Activated effector memory CD4-positive, alpha-beta T cell treated with anti-CD3 and anti-CD28 coated beads, Interleukin-2, amount 50 U/mL, for 16 hours (primary cell): ENCODE measurements at regions not wholly inside any gene's neighbourhood (a gene's known extent, or its start where the extent isn't known, plus 50 kb on each side); places are given as distances from the start of the nearest gene placed in this dataset.

Experiments
- DNase-seq: peaks from one replicate; pipeline ENCODE4 v3.0.0-alpha.2; 2020

DNA sequence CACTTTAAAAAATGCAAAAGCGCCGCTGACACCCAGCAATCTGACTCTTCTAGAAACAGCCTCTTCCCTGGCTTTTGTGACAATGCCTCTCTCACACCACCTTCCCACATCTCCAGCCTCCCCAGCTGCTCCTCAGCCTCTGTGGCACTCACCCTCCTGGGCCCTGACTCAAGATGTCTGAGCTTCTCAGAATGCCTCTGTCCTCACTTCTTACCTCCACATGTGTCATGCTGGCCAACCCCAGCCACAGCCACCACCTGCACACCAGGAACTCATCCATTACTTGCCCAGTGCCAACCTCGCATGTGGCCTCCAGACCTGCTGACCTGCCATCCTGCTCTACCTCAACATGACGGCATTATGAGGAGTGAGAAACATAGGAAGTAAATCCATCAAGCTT, 249.8 kb upstream of the RAB6C start:
- DNase-seq = no peak

DNA sequence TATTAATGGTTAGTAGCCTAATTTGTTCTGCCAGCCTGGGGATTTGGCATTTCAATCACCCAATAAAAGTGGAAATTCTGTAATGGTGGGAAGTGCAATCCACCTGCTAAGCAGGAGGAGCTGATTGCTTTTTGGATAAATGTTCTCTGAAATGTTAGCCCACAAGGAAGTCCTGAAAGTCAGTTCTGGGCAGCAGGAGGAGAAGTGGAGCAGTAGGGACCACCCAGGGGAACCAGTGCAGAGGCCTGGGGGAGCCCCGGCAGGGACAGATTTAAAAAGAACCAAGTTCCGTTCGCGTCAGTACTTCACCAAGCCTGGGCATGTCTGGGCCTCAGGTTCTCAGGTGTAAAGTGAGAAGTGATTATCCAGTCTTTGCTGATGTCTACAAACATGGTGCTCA, 248.5 kb upstream of the RAB6C start:
- DNase-seq = no peak

DNA sequence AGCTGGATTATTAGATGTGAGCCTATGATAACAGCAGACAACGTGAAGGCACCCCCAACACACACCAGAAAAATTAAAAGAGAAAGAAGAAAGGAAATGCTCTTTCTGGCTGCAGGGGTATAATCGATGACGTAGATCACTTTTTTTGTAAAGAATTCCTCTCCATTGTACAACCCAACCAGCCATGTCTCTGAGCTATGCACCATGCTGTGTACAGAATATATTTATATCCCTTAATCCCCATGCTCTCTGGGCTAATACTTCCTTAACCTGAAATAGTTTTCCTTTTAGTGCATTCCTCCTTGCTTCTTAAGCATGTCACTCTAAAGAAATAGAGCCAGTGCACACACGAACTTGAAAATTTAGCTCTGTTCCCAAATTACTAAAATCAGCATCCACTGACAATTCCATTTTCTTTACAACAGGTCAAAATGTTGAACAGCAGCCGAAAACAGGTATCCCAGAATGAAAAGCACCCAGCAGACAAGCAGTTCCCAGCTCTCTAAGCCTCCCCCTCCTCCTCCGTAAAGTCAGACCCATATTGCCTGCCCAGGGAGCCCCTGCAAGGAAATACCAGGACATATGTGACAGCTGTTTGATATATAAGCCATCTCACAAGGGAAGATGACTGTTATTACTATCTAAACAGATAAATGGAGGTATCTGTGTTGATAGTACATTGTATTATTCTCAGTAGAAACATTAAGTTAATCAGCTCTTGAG, 247.4 kb upstream of the RAB6C start:
- DNase-seq = no peak

DNA sequence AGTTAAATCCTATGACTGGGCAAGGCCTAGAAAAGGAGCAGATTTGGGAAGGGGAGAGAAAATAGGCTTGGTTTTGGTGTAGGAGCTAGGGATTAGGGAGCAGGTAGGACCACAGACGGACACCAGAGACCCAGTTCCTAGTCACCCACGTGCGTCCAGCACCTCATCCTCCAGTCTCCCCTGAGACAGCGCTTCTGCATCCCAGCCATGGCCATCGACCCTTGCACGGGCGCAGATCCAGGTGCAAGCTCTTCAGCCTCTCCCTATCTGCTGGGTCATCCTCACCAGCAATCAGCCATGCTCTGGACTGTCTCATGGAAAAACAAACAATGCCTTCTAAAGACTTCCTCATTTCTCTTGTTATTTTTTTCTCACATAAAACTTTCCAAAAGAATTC, 246.8 kb upstream of the RAB6C start:
- DNase-seq = no peak

DNA sequence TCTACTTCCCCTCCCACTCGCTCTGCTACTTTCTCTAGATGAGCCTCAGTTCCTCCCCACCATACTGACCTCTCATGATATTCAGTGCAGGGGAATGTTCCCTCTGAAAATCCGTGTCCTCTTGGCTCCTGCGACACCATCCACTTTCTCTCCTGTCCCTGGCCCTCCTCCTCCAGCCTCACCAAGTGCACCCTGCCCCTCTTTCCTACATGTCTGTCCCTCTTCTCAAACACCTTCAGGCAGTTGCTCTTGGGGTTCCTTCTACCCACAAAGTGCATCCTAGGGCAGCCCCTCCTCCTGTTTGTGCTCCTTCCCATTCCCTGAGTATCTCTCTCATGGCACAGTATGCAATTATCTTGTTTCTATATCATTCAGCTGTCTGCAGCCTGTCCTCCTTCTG, 246.4 kb upstream of the RAB6C start:
- DNase-seq = no peak

DNA sequence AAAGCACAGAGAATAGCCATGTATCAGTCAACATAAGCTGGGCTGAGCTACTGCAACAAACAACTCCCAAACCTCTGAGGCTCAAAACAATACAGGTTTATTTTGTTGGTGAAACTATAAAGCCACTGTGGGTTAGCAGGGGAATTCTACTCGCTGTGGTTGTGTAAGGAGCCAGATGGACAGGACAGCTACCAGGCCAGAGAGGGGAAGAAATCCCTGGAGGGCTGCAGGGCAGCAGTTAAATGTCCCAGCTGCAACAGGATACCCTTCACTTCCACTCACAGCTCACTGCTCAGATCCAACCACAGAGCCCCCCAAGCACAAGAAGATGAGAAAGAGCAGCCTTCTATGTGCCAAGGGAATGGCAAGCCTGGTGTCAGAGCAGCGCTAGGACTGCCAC, 245.9 kb upstream of the RAB6C start:
- DNase-seq = no peak

DNA sequence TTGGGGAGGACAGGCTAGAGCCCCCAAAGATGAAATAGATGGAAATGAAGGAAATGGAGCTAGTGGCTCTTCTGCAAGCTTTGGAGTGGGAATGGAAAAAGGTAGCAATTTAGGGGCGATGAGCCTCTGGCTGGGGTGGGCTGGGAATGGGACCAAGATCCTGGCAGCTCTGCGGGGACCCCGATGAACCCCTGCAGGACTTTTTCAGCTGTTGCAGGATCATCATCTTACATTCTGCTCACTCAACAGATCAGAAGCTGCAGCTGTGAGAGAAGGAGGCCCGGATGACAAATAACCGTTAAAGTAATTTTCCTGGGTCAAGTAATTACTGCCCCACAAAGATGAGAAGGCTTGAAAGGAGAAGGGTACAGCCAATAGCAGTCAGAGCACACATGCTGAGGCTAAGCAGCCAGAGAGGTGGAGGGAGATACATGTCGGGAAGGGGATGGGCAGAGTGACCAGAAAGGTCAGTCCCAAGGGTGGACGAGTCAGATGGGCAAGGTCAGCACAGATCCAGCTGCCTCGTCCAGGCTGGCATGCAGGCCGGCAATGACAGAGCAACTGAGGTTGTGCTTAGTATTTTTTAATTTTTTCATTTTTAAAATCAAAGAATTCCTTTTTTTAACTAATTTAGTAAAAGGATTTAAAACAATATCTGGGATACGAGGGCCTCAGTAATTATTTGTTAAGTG, 245.0 kb upstream of the RAB6C start:
- DNase-seq = no peak

DNA sequence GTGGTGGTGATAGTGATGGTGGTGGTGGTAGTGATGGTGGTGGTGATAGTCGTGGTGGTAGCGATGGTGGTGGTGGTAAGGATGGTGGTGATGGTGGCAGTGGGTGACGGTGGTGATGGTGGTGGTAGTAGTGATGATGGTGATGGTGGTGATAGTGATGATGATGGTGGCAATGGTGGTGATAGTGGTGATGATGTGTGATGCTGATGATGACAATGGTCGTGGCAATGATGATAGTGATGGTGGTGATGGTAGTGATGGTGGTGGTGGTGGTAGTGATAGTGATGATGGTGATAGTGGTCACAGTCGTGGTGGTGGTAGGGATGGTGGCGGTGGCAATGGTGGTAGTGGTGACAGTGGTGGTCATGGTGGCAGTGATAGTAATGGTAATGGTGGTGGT, 243.9 kb upstream of the RAB6C start:
- DNase-seq = no peak

DNA sequence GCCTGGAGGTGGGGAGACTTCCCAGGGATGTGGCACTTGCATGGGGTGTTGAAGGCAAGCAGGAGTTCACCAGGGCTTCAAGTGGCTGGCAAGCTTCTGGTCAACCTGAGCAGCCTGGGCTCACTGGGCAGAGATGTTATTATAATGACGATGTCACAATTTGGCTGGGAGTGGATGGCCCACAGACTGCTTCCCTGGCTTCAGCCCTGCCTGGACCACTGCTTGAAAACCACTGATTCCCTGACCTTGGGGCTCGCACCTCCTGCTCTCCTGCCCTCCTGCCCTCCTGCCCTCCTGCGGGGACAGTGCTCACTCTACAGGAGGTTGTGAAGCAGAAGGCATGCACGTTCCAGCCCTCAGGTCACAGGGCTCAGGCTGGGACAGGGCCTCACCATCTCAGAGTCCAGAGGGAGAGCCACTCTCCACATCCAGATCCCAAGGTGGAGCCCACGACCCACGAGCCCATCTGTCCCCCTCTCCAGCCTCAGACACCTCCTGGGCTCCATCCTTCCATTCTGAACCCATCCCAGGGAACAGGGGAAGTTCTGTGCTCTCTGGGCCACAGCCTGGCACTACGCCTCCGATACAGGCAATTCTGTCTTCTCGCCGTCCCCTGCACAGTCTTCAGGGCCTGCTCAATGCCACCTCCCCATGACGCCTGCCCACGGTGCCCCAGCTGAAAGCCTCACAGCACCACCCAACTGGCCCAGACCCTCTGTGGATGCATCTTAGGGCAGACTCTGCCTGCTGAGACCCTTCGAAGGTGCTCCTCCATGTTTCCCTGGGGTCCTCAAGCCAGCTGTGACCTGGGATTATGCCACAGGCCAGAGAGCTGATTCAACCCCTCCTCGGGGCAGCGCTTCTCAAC, 241.6 kb upstream of the RAB6C start:
- DNase-seq = no peak

DNA sequence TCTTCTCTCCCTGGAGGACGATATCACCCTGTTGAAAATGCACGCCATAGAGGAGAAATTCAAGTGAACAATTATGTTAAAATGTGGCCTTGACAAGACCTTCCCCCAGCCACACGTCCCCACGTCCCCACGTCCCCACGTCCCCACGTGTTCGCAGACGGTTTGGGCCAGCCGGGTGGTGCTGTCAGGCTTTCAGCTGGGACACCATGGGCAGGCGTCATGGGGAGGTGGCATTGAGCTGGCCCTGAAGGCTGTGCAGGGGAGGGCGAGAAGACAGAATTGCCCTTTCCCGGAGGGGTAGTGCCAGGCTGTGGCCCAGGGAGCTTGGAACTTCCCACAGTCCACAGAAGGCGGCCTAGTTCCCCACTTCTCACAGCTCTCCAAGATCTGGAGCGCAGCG, 240.7 kb upstream of the RAB6C start:
- DNase-seq = no peak

DNA sequence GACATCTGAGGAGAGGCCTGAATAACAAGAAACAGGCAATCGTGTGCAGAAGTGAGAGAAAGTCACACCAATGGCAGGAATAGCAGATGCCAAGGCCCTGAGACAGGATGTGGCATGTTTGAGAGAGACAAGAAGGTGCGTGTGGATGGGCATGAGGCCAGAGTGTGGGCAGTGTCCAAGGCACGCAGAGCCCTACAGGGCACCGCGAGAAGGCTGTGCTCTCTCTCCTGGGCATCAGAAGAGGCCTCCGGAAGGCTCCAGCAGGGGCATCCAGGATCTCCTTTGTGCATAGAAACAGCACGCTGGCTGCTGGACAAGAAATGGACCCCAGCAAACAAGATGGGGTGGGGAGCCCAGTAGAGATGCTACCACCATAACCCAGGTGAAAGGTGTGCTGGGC, 239.0 kb upstream of the RAB6C start:
- DNase-seq = no peak

DNA sequence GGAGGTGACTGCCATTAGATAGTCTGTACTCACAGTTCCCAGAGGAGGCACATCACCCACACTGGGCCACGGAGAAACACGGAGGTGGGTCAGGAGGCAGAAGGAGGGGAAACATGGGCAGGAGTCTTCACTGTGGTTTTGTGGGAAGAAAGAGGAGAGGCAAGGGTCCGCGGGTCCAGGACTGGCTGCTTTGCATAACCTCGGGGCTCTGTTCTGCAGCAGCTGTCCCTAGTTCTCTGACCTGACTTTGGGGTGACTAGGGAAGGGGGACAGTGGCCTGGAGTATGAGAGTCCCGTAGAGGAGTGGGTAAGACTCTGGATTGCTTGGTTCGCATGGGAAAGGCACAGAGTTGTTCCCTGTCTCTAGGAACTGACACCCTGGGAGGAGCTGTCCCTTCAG, 238.3 kb upstream of the RAB6C start:
- DNase-seq = no peak

DNA sequence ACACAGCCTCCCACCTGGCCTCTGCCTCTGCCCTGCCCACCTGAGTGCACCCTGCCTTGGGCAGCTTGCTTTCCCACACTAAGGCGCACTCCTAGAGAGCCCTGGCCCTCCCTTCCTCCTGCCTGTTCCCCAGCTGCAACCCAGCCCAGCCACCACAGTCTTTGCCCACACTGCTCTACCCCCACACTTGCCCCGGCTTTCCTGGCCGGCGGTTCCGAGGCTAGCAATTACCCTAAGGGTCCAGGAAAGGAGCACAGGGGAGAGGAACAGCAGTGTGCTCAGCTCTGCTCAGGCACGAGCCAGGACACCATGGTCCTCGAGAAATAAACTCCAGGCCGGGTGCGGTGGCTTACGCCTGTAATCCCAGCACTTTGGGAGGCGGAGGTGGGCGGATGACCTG, 237.8 kb upstream of the RAB6C start:
- DNase-seq = no peak

DNA sequence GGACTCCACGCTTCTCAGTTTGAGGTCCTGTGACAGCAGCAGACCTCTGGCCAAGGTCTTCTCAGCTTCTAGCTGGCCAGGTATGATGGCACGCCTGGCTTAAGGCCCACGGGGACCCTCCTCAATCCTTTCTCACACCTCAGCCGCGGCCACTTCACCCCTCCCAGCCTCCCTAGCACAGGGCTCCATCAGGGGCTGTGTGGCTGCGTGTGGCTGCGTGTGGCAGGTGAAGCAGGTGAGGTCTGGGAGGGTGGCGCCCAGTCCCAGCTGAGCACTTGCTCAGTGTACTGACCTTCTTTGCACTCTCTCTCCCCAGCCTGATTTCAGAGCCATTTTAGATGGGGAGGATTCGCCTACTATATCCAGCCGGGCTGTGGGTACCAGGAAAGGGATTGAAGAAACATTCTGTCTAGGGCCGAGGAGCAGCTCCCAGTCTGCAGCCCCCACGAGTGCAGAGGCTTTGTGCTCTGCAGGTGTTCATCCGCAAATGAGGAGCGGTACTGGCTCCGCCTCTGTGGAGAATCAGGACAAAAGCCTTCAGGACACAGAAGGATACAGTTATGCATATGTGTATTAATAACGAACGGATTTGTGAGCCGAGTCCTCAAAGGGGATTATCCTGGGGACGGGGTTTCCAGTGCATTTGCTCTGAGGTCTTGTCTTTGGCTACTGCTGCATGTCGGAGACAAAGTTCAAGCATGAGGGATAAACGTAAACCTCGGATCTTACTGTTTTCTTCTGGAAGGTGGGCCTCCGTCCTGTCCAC, 236.9 kb upstream of the RAB6C start:
- no peak for DNase-seq

DNA sequence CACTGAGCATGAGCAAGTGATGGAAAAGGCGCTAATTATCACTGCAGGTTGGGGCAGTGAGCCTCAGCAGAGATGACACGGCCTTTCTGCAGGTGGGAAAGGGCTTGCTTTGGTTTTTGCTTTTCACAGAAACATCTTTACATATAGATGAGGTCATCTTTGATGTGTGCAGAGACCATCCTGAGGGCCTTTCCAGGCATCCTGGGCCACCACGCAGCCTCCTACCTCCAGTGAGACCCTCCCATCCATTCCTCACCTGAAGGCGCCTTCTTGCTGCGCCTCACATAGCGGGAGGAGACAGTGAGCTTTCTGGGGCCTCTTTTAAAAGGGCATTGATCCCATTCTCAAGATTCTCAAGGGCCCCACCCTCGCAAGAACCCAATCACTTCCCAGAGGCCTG, 235.3 kb upstream of the RAB6C start:
- DNase-seq = no peak

DNA sequence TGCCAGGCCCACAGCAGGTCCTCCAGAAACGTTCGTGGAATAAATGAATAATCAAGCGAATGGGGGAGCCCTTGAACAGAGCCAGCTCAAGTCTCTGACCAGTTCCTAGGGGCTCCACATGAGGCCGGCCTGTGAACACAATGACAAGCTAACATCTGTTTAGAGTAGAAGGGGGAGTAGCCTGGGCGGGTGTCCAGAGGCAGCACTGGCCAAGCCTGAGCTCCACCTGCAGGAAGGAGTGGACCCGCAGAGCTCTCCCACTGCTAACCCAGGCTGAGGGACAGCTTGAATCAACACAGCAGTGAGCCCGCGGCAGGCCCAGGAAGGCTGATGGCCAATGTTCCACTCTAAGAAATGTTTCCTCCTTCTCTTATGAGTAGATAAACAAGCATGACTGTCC, 234.8 kb upstream of the RAB6C start:
- no peak for DNase-seq

DNA sequence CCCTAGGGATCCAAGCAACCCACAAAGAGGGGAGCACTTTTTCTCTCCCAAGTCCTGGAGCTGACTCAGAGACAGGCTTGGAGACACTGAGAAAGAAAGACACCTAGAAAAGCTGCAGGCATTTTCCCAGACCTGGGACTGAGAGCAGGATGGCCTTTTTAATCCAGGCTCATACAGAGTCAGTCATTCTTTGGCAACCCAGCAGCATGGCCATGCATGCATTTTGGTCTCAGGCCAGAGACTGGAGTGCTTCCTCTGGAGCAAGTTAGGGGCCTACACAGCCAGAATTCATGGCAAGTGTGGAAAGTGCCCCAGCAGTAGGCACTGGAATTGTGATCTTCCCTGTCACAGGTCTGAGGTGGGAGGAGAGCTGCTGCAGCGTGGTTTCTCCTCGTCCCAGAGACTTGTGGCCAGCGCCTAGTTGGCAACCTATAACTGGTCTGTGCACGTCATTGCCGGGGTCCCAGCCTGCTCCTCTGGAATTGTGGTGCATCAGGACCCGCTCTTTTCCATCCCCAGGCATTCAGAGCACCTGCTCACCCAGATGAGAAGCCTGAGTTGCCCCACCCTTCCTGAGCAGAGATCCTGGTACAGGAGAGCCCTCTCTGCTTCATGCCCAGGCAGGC, 231.9 kb upstream of the RAB6C start:
- DNase-seq = no peak

DNA sequence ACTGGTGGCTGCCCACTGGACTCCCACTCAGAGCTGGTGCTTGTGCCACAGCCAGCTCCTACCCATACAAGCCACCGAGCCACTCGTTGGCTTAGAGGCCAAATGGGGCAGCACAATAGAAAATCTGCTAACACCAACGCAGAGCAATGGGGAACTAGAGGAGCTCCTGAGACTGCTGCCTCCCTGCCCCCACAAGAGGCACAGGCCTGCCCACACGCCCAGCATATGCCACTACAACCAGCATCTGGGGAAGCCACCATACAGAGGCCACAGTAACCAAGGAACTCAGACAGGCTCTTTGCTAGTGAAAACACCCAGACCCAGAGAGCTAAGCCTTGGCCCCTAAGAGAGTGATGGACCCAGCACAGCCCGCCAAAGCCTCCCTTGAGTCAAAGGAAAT, 231.2 kb upstream of the RAB6C start:
- DNase-seq = no peak

DNA sequence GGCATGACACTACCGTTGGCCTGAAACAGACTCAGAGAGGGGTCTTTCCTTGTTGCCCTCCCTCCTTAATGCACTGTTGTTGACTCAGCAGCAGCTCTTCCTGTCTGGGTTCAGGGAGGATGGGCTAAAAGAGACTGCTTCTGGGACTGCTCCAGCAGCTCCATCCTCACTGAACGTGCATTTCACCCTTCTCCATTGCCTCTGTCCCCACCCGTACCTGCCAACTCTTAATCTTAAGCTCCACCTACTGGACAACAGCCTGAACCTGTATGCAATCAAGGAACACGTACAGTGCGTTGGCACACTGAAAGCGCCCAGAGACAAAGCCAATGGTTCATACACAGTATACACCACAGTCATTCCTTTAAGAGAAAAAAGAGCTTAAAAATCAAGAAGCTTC, 230.8 kb upstream of the RAB6C start:
- no peak for DNase-seq

DNA sequence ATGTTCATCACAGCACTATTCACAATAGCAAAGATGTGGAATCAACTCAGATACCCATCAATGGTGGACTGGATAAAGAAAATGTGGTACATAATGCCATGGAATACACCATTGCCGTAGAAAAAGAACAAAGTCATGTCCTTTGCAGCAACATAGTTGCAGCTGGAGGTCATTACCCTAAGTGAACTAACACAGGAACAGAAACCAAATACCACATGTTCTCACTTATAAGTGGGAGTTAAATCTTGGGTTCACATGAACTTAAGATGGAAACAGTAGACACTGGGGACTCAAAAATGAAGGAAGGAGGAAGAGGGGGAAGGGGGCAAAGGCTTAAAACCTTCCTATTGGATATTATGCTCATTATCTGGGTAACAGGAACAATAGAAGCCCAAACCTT, 228.1 kb upstream of the RAB6C start:
- no peak for DNase-seq

DNA sequence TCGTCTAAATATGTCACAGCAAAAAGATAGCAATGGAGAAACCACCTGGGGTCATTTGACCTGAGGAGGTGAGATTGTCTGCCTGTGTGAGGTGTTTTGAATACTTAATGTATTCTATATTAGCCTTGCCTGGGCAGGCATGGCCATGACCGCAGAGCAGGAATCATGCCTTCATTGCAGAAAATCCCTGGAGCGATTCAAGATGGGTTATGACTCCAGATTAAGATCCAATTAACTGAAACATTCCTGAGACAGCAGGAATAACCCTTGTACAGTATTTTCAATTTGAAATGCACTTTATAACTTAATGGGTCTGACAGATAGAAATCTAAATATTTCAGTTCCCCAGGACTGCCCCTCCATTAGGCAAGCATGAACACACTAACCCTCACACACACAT, 227.3 kb upstream of the RAB6C start:
- no peak for DNase-seq

DNA sequence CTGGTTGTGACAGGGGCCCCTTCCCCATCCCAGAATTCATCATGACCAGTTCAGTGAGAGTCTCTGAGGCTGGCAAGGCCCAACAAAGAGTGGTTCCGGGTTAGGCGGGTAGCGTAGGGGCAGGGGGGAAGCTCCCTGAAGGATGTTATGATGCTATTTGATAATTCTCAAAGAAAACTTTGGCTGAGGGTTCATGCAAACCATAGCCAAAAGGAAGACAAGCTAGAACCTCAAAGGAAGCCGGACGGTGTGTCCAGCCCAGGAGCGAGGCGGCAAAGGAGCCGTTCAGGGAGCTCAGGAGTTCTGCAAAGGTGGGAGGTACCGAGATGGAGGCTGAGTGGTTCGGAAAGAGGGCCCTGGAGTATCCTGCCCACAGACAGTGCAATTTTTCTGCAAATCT, 226.8 kb upstream of the RAB6C start:
- DNase-seq = no peak

DNA sequence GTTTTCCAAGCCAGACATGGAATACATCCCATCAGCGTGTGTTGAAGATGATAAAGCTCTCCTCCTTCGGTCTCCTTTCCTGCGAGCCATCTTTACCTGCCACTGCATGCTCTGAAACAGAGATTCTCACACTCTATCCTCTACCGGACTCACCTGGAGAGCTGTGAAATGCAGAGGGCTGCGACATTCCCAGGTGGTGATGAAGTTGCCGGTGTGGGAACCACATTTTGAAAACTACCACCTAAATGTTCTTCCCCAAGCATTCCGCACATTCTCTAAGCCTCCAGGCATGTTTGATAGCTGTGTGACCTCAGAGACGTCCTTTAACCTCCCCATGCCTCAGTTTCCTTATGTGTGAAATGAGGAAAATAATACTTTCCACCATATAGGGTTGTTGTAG, 226.2 kb upstream of the RAB6C start:
- no peak for DNase-seq
